ENCODE measurements at regions not wholly inside any gene's neighbourhood (a gene's known extent, or its start where the extent isn't known, plus 50 kb on each side); places are given as distances from the start of the nearest gene placed in this dataset.

GRCh38 chr5:163607256-163607655 lies 101.8 kb downstream of the MAT2B start:
- no peaks in the 10 kb centered on the region for H3K9me3 ChIP-seq (ENCODE audit: low read depth)
- H3K4me1 ChIP-seq (ENCODE audit: insufficient read depth): no peaks in the 10 kb centered on the region
- no peak overlapping the region for H3K4me2 ChIP-seq
- no peaks in the 10 kb centered on the region for H3K9me2 ChIP-seq (replicated peaks; ENCODE audit: insufficient read depth)
- no peaks in the 10 kb centered on the region for H3K79me2 ChIP-seq
- no peak overlapping the region for H3K27ac ChIP-seq
- H4K20me1 ChIP-seq (ENCODE audit: insufficient read depth, poor library complexity, severe bottlenecking): no peaks in the 10 kb centered on the region
- H3K4me3 ChIP-seq: no peak overlapping the region
- H3K27me3 ChIP-seq: no peaks in the 10 kb centered on the region
- DNase-seq (ENCODE audit: low spot score): no peak
- no peak overlapping the region for H2AFZ ChIP-seq
- WGBS (ENCODE audit: low lambda C conversion rate, missing lambda C conversion rate): 95% methylated on average over 4 of the region's 4 CpGs
- TF ChIP-seq EZH2 (IDR thresholded peaks at IDR 0.05; ENCODE audit: borderline replicate concordance): no peak
- TF ChIP-seq, protein P1, sequence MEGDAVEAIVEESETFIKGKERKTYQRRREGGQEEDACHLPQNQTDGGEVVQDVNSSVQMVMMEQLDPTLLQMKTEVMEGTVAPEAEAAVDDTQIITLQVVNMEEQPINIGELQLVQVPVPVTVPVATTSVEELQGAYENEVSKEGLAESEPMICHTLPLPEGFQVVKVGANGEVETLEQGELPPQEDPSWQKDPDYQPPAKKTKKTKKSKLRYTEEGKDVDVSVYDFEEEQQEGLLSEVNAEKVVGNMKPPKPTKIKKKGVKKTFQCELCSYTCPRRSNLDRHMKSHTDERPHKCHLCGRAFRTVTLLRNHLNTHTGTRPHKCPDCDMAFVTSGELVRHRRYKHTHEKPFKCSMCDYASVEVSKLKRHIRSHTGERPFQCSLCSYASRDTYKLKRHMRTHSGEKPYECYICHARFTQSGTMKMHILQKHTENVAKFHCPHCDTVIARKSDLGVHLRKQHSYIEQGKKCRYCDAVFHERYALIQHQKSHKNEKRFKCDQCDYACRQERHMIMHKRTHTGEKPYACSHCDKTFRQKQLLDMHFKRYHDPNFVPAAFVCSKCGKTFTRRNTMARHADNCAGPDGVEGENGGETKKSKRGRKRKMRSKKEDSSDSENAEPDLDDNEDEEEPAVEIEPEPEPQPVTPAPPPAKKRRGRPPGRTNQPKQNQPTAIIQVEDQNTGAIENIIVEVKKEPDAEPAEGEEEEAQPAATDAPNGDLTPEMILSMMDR (IDR thresholded peaks at IDR 0.05; ENCODE audit: poor library complexity): no peak
- no peak for TF ChIP-seq EZH2phosphoT487 (IDR thresholded peaks at IDR 0.05; ENCODE audit: low read depth, severe bottlenecking, unreplicated experiment)
- H3K36me3 ChIP-seq (replicated peaks; ENCODE audit: insufficient read depth, low read depth): no peaks in the 10 kb centered on the region

- no peaks in the 10 kb centered on the region for H3K27me3 ChIP-seq
- H3K9me2 ChIP-seq (replicated peaks; ENCODE audit: insufficient read depth): no peaks in the 10 kb centered on the region
- H2AFZ ChIP-seq: no peak overlapping the region
- H3K36me3 ChIP-seq (replicated peaks; ENCODE audit: insufficient read depth, low read depth): no peaks in the 10 kb centered on the region
- no peaks in the 10 kb centered on the region for H3K4me1 ChIP-seq (ENCODE audit: insufficient read depth)
- H4K20me1 ChIP-seq (ENCODE audit: insufficient read depth, poor library complexity, severe bottlenecking): no peaks in the 10 kb centered on the region
- no peak overlapping the region for H3K4me3 ChIP-seq
- no peak for DNase-seq (ENCODE audit: low spot score)
- H3K27ac ChIP-seq: no peak overlapping the region
- no peaks in the 10 kb centered on the region for H3K79me2 ChIP-seq
- H3K4me2 ChIP-seq: no peak overlapping the region
- TF ChIP-seq EZH2 (IDR thresholded peaks at IDR 0.05; ENCODE audit: borderline replicate concordance) (no peak), EZH2phosphoT487 (IDR thresholded peaks at IDR 0.05; ENCODE audit: low read depth, severe bottlenecking, unreplicated experiment) (no peak)
- TF ChIP-seq, protein P1 (IDR thresholded peaks at IDR 0.05; ENCODE audit: poor library complexity): no peak
- no peaks in the 10 kb centered on the region for H3K9me3 ChIP-seq (ENCODE audit: low read depth)
These were observed 103.2 kb downstream of the MAT2B start for GRCh38 chr5:163608621-163609020.

DNA sequence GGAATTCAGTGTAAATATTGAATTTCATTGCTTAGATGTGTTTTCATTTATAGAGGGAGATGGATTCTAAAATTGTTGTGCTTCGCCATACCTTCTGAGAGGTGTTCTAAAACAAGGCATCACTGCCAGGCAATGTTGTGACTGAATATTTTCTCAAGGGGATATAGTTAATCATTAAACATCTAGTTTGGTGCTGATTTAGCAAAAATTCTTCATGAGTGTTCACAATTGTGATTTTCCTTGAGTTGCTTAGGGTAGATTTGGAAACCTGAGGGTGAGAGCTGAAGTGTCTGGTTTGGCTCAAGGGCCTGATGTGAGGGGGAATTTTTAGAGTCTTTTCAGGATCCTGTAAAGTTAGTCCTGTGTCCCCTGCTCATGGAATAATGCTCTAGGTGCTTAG lies 104.5 kb downstream of the MAT2B start:
- Histone ChIP-seq H3K9me2 (replicated peaks; ENCODE audit: insufficient read depth) (no peaks in the 10 kb centered on the region), H3K27me3 (no peaks in the 10 kb centered on the region), H3K4me3 (no peak overlapping the region), H4K20me1 (ENCODE audit: insufficient read depth, poor library complexity, severe bottlenecking) (no peaks in the 10 kb centered on the region), H3K4me2 (no peak overlapping the region), H2AFZ (no peak overlapping the region), H3K27ac (no peak overlapping the region), H3K9me3 (ENCODE audit: low read depth) (no peaks in the 10 kb centered on the region), H3K36me3 (replicated peaks; ENCODE audit: insufficient read depth, low read depth) (no peaks in the 10 kb centered on the region), H3K79me2 (no peaks in the 10 kb centered on the region), H3K4me1 (ENCODE audit: insufficient read depth) (no peaks in the 10 kb centered on the region)
- no peak for DNase-seq (ENCODE audit: low spot score)
- 79% methylated on average over 1 of the region's 1 CpG for WGBS (ENCODE audit: low lambda C conversion rate, missing lambda C conversion rate)
- TF ChIP-seq, protein P1 (IDR thresholded peaks at IDR 0.05; ENCODE audit: poor library complexity): no peak
- TF ChIP-seq EZH2phosphoT487 (IDR thresholded peaks at IDR 0.05; ENCODE audit: low read depth, severe bottlenecking, unreplicated experiment) (no peak), EZH2 (IDR thresholded peaks at IDR 0.05; ENCODE audit: borderline replicate concordance) (no peak)

All from hepatocyte (in vitro differentiated cells).